H1 (cell line): ENCODE measurements at regions not wholly inside any gene's neighbourhood (a gene's known extent, or its start where the extent isn't known, plus 50 kb on each side); places are given as distances from the start of the nearest gene placed in this dataset.

ENCODE experiments used
- CHD1 ChIP-seq: IDR thresholded peaks from 2 replicates; pipeline ENCODE4 v1.6.1; 2012; ENCODE audit warnings: low read depth, low read length, improper control_type of control experiment
- TAF7 ChIP-seq: optimal IDR thresholded peaks from 2 replicates; pipeline ENCODE3; 2011; ENCODE audit warnings: low read depth, mild to moderate bottlenecking, inconsistent platforms, low read length, moderate library complexity, borderline replicate concordance
- TCF12 ChIP-seq: IDR thresholded peaks from 2 replicates; pipeline ENCODE4 v1.6.1; 2011; ENCODE audit warnings: low read depth, mild to moderate bottlenecking, low read length
- TF ChIP-seq, protein P1 (sequence below), 3 experiments: IDR thresholded peaks; 1 replicate in 2 of 3; 2 replicates in 1 of 3; pipeline versions ENCODE4 v1.5.1 to v1.6.1; 2011; ENCODE audit warnings: low read length in 3 of 3, mild to moderate bottlenecking in 3 of 3, inconsistent platforms in 2 of 3, low read depth in 1 of 3, moderate library complexity in 1 of 3; ENCODE audit not compliant: insufficient read depth in 1 of 3; ENCODE audit errors: control extremely low read depth in 1 of 3

DNA sequence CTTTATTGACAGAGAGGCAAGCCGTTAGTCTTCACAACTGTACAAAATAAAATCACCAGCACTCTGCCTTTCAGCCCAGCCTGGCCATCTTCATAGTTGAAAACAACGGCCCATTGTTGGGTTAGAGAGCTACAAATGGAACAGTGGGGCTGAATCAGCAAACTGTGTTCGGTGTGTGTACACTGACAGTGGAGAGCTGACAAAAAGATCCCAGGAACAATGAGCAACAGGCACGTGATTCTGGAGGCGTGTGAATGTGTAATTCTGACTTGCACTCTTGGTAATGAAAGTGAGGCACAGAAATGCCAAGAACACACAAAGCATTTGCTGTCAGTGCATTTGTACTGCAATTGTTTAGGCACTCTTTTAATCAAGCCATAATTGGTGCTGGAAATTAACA is 303.7 kb downstream of the WDR11 start:
- TF ChIP-seq TAF7: no peak
- TF ChIP-seq, protein P1, sequence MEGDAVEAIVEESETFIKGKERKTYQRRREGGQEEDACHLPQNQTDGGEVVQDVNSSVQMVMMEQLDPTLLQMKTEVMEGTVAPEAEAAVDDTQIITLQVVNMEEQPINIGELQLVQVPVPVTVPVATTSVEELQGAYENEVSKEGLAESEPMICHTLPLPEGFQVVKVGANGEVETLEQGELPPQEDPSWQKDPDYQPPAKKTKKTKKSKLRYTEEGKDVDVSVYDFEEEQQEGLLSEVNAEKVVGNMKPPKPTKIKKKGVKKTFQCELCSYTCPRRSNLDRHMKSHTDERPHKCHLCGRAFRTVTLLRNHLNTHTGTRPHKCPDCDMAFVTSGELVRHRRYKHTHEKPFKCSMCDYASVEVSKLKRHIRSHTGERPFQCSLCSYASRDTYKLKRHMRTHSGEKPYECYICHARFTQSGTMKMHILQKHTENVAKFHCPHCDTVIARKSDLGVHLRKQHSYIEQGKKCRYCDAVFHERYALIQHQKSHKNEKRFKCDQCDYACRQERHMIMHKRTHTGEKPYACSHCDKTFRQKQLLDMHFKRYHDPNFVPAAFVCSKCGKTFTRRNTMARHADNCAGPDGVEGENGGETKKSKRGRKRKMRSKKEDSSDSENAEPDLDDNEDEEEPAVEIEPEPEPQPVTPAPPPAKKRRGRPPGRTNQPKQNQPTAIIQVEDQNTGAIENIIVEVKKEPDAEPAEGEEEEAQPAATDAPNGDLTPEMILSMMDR (IDR thresholded peaks at IDR 0.05; ENCODE audit: control extremely low read depth in 1 of 3, insufficient read depth in 1 of 3, low read depth in 1 of 3, low read length in 3 of 3): no peak
- TF ChIP-seq TCF12: no peak
- TF ChIP-seq CHD1: no peak
